ENCODE measurements at regions not wholly inside any gene's neighbourhood (a gene's known extent, or its start where the extent isn't known, plus 50 kb on each side); places are given as distances from the start of the nearest gene placed in this dataset.

DNA sequence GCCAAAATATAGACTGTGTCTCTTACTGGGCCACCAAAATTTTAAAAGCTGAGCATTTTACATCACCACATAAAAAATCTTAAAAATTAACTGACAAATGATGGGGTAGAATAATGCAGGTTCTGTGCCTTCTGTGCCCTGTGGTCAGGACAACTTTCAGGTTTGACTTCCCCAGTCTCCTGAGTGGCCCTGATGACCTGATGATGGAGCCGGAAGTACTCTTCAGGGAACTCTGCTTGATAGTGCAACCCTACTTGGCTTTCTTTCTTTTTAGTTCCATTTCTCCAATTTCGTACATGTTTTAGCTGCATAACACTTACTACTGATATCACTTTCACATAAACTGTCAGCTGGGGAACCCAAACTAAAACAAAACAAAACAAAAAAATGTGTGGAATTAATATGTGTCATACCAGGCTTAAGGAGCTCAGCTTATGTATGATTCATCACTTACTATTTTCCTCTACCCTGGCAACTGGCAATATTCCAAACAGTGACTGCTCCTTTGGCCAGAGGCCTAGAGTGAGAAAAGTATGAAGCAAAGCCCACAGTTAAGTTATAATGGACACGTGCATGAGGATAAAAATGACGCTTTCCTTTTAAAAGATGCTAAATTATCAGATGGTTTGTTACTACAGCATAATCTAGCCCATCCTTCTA lies 194.3 kb downstream of the BCHE start:
- peak in 1 of 2 donors; percentile 67 for DNase-seq (ENCODE audit: low spot score in 2 of 2)
- 20% methylated on average over 4 of the region's 4 CpGs for WGBS
- Histone ChIP-seq H3K27me3 (no peaks in the 10 kb centered on the region), H3K36me3 (no peaks in the 10 kb centered on the region), H3K9me3 (no peaks in the 10 kb centered on the region), H3K4me1 (peaks cover 7% of the 10 kb centered on the region), H3K27ac (no peak overlapping the region), H3K4me3 (no peak overlapping the region)
- no peak for TF ChIP-seq EP300 (IDR thresholded peaks at IDR 0.05)
- TF ChIP-seq, protein P1, sequence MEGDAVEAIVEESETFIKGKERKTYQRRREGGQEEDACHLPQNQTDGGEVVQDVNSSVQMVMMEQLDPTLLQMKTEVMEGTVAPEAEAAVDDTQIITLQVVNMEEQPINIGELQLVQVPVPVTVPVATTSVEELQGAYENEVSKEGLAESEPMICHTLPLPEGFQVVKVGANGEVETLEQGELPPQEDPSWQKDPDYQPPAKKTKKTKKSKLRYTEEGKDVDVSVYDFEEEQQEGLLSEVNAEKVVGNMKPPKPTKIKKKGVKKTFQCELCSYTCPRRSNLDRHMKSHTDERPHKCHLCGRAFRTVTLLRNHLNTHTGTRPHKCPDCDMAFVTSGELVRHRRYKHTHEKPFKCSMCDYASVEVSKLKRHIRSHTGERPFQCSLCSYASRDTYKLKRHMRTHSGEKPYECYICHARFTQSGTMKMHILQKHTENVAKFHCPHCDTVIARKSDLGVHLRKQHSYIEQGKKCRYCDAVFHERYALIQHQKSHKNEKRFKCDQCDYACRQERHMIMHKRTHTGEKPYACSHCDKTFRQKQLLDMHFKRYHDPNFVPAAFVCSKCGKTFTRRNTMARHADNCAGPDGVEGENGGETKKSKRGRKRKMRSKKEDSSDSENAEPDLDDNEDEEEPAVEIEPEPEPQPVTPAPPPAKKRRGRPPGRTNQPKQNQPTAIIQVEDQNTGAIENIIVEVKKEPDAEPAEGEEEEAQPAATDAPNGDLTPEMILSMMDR (IDR thresholded peaks at IDR 0.05) = no peak
- no peak for TF ChIP-seq POLR2AphosphoS5 (IDR thresholded peaks at IDR 0.05)
- no peak for TF ChIP-seq POLR2A (IDR thresholded peaks at IDR 0.05)

DNA sequence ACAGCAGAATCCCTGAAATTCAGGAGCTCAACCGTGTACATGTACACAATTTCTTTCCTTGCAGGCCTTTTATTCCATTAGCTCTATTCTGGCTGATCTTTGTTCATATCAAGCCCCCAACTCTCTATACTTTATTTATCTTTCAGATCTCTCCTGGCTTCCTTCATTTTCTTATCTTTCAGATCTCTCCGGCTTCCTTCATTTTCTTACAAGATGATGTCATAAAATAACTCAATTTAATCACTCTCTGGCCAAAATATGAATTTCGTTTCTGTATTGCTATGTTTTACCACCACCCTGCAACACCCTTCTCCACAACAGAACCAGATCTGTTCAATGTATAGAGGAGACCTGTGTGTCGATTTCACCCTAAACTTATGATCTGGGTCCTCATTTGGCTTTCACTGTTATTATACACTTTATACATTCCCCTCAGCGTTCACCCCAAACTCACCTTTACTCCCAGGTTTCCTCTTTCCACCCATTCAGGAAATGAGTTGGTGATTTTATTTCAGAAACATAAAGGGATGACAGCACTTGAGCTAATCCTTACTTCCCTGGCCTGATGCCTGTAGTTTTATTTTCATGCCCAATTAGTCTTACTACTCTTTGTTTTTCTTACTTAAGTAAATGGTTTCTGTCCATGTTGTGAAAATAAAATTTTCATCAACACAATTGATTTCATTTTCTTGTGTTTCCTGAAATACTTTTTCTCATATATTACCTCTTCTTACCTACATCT lies 195.5 kb downstream of the BCHE start:
- peaks cover 7% of the 10 kb centered on the region for H3K4me1 ChIP-seq
- no peak overlapping the region for H3K4me3 ChIP-seq
- H3K9me3 ChIP-seq = no peaks in the 10 kb centered on the region
- no peak for DNase-seq (ENCODE audit: low spot score in 2 of 2)
- no peak overlapping the region for H3K27ac ChIP-seq
- H3K27me3 ChIP-seq = no peaks in the 10 kb centered on the region
- 74% methylated on average over 5 of the region's 5 CpGs for WGBS
- TF ChIP-seq POLR2AphosphoS5 (IDR thresholded peaks at IDR 0.05) = no peak
- TF ChIP-seq, protein P1 (IDR thresholded peaks at IDR 0.05) = no peak
- no peak for TF ChIP-seq POLR2A (IDR thresholded peaks at IDR 0.05)
- no peak for TF ChIP-seq EP300 (IDR thresholded peaks at IDR 0.05)
- H3K36me3 ChIP-seq = no peaks in the 10 kb centered on the region

DNA sequence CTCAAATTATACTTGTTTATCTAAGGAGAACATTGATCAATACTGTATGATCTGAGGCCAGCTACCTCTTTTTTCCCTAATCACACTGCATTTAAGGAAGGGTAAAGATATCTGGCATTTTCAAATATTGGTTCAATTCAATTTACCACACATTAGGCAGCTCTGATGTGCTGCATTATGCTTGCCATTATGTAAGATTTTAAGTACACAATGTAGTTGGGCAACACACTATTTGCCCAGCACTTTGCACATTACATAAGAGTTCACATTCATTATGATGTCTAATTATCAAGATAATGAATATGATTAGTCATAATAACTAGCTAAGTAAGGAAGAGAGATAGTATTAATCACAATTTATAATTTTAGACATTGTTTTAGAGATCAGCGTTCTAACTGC lies 196.3 kb downstream of the BCHE start:
- peaks cover 7% of the 10 kb centered on the region for H3K4me1 ChIP-seq
- WGBS = 82% methylated on average over 1 of the region's 1 CpG
- H3K27ac ChIP-seq = no peak overlapping the region
- H3K9me3 ChIP-seq = no peaks in the 10 kb centered on the region
- no peak overlapping the region for H3K4me3 ChIP-seq
- no peaks in the 10 kb centered on the region for H3K27me3 ChIP-seq
- no peaks in the 10 kb centered on the region for H3K36me3 ChIP-seq
- DNase-seq (ENCODE audit: low spot score in 2 of 2) = no peak
- TF ChIP-seq POLR2AphosphoS5 (IDR thresholded peaks at IDR 0.05) (no peak), POLR2A (IDR thresholded peaks at IDR 0.05) (no peak), EP300 (IDR thresholded peaks at IDR 0.05) (no peak)
- TF ChIP-seq, protein P1 (IDR thresholded peaks at IDR 0.05) = no peak

DNA sequence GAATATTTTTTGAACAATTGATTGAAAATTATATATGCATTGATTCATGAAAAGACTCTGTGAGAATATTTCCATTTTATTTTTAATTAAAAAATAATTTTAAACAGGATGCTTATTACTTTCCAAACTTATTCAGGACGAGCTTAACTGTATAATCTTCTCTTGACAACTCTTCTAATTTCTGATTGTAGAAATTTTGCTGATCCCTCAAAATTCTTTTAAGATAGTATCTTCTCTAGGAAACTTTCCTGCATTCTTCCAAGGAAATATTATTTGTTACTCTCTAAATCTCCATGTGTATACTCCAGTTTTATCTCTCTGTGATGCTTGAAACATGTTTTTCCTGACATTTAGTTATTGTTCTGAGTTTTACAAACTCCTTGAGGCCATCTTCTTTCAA lies 197.2 kb downstream of the BCHE start:
- Histone ChIP-seq H3K36me3 (no peaks in the 10 kb centered on the region), H3K27ac (no peak overlapping the region), H3K4me3 (no peak overlapping the region), H3K9me3 (no peaks in the 10 kb centered on the region), H3K4me1 (peaks cover 7% of the 10 kb centered on the region), H3K27me3 (no peaks in the 10 kb centered on the region)
- WGBS = 58% methylated on average over 1 of the region's 1 CpG
- no peak for DNase-seq (ENCODE audit: low spot score in 2 of 2)
- no peak for TF ChIP-seq POLR2AphosphoS5 (IDR thresholded peaks at IDR 0.05)
- TF ChIP-seq, protein P1 (IDR thresholded peaks at IDR 0.05) = no peak
- no peak for TF ChIP-seq EP300 (IDR thresholded peaks at IDR 0.05)
- no peak for TF ChIP-seq POLR2A (IDR thresholded peaks at IDR 0.05)

DNA sequence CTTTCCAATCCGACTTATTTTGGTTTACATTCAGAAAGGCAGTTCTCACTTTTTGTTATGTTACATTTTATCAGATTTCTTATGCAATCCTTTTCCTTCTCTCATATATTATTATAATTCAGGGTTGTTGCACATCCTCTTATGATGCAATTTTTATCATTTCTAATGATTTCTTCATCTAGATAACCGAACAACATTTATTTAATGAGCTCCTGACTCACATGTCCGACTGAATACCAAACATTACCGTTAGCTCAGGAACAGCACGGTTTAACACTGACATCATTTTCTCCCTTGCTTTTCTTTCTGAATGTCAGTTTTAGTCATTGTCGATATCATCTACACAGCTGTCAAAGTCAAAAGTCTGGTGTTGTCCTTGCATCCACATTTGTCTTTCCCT lies 199.2 kb downstream of the BCHE start:
- Histone ChIP-seq H3K9me3 (no peaks in the 10 kb centered on the region), H3K4me3 (no peak overlapping the region), H3K4me1 (peaks cover 3% of the 10 kb centered on the region), H3K27me3 (no peaks in the 10 kb centered on the region), H3K27ac (no peak overlapping the region), H3K36me3 (no peaks in the 10 kb centered on the region)
- TF ChIP-seq POLR2AphosphoS5 (IDR thresholded peaks at IDR 0.05) = no peak
- no peak for TF ChIP-seq POLR2A (IDR thresholded peaks at IDR 0.05)
- no peak for TF ChIP-seq EP300 (IDR thresholded peaks at IDR 0.05)
- TF ChIP-seq, protein P1 (IDR thresholded peaks at IDR 0.05) = no peak
- WGBS = 78% methylated on average over 6 of the region's 6 CpGs
- no peak for DNase-seq (ENCODE audit: low spot score in 2 of 2)

Measured in suprapubic skin (tissue), 4 donors.